ENCODE measurements at regions not wholly inside any gene's neighbourhood (a gene's known extent, or its start where the extent isn't known, plus 50 kb on each side); places are given as distances from the start of the nearest gene placed in this dataset.
"Not testable (repeated sequence)": the region's sequence is repeated elsewhere in the genome, so short reads cannot be mapped to it uniquely, and the experiment has no call there.

GRCh38 chr2:59233920-59234319, 992.8 kb upstream of the FANCL start:
- no peak overlapping the region for H3K4me3 Mint-ChIP-seq
- no peaks in the 10 kb centered on the region for H3K27me3 Mint-ChIP-seq (ENCODE audit: low read depth)
- H3K36me3 Mint-ChIP-seq (ENCODE audit: low read depth) = no peaks in the 10 kb centered on the region
- H3K4me1 Mint-ChIP-seq (ENCODE audit: low read depth) = no peaks in the 10 kb centered on the region
- H3K9me3 Mint-ChIP-seq = no peaks in the 10 kb centered on the region
- H3K27ac Mint-ChIP-seq = no peak overlapping the region

GRCh38 chr2:59233448-59233847, 992.3 kb upstream of the FANCL start:
- Mint-ChIP-seq H3K4me1 (ENCODE audit: low read depth) (no peaks in the 10 kb centered on the region), H3K9me3 (no peaks in the 10 kb centered on the region), H3K4me3 (no peak overlapping the region), H3K27me3 (ENCODE audit: low read depth) (no peaks in the 10 kb centered on the region), H3K36me3 (ENCODE audit: low read depth) (no peaks in the 10 kb centered on the region), H3K27ac (no peak overlapping the region)

- H3K9me3 Mint-ChIP-seq = no peaks in the 10 kb centered on the region
- no peak overlapping the region for H3K4me3 Mint-ChIP-seq
- no peaks in the 10 kb centered on the region for H3K36me3 Mint-ChIP-seq (ENCODE audit: low read depth)
- H3K4me1 Mint-ChIP-seq (ENCODE audit: low read depth) = no peaks in the 10 kb centered on the region
- no peaks in the 10 kb centered on the region for H3K27me3 Mint-ChIP-seq (ENCODE audit: low read depth)
- no peak overlapping the region for H3K27ac Mint-ChIP-seq
Measured at GRCh38 chr2:59232394-59233165, 991.5 kb upstream of the FANCL start.

- H3K9me3 Mint-ChIP-seq = not testable (repeated sequence)
Measured at GRCh38 chr2:59226362-59226761, 985.2 kb upstream of the FANCL start.

GRCh38 chr2:59223742-59224141, 982.6 kb upstream of the FANCL start:
- Mint-ChIP-seq H3K9me3 (no peaks in the 10 kb centered on the region), H3K27ac (no peak overlapping the region), H3K36me3 (ENCODE audit: low read depth) (no peaks in the 10 kb centered on the region), H3K27me3 (ENCODE audit: low read depth) (no peaks in the 10 kb centered on the region), H3K4me3 (no peak overlapping the region), H3K4me1 (ENCODE audit: low read depth) (no peaks in the 10 kb centered on the region)

More at GRCh38 chr2:59226362-59226761, 985.2 kb upstream of the FANCL start:
- H3K4me1 Mint-ChIP-seq (ENCODE audit: low read depth); H3K4me3 Mint-ChIP-seq; H3K27me3 Mint-ChIP-seq (ENCODE audit: low read depth); H3K36me3 Mint-ChIP-seq (ENCODE audit: low read depth); H3K27ac Mint-ChIP-seq: not testable (repeated sequence)

- H3K4me3 Mint-ChIP-seq = no peak overlapping the region
- no peaks in the 10 kb centered on the region for H3K36me3 Mint-ChIP-seq (ENCODE audit: low read depth)
- no peak overlapping the region for H3K27ac Mint-ChIP-seq
- H3K9me3 Mint-ChIP-seq = no peaks in the 10 kb centered on the region
- no peaks in the 10 kb centered on the region for H3K27me3 Mint-ChIP-seq (ENCODE audit: low read depth)
- H3K4me1 Mint-ChIP-seq (ENCODE audit: low read depth) = no peaks in the 10 kb centered on the region
Measured at GRCh38 chr2:59217360-59217759, 976.2 kb upstream of the FANCL start.

GRCh38 chr2:59206361-59206760, 965.2 kb upstream of the FANCL start:
- H3K27ac Mint-ChIP-seq = no peak overlapping the region
- no peaks in the 10 kb centered on the region for H3K4me1 Mint-ChIP-seq (ENCODE audit: low read depth)
- H3K9me3 Mint-ChIP-seq = no peaks in the 10 kb centered on the region

GRCh38 chr2:59204040-59204439, 962.9 kb upstream of the FANCL start:
- Mint-ChIP-seq H3K4me3 (no peak overlapping the region), H3K9me3 (no peaks in the 10 kb centered on the region), H3K27me3 (ENCODE audit: low read depth) (no peaks in the 10 kb centered on the region), H3K27ac (no peak overlapping the region), H3K4me1 (ENCODE audit: low read depth) (no peaks in the 10 kb centered on the region), H3K36me3 (ENCODE audit: low read depth) (no peaks in the 10 kb centered on the region)

More at GRCh38 chr2:59206361-59206760, 965.2 kb upstream of the FANCL start:
- Mint-ChIP-seq H3K4me3 (no peak overlapping the region), H3K36me3 (ENCODE audit: low read depth) (no peaks in the 10 kb centered on the region), H3K27me3 (ENCODE audit: low read depth) (no peaks in the 10 kb centered on the region)

GRCh38 chr2:59196491-59196890, 955.4 kb upstream of the FANCL start:
- no peaks in the 10 kb centered on the region for H3K4me1 Mint-ChIP-seq (ENCODE audit: low read depth)
- H3K36me3 Mint-ChIP-seq (ENCODE audit: low read depth) = no peaks in the 10 kb centered on the region
- H3K9me3 Mint-ChIP-seq = no peaks in the 10 kb centered on the region
- H3K4me3 Mint-ChIP-seq = no peak overlapping the region
- no peaks in the 10 kb centered on the region for H3K27me3 Mint-ChIP-seq (ENCODE audit: low read depth)
- no peak overlapping the region for H3K27ac Mint-ChIP-seq

- Mint-ChIP-seq H3K9me3 (no peaks in the 10 kb centered on the region), H3K4me1 (ENCODE audit: low read depth) (no peaks in the 10 kb centered on the region)
Measured at GRCh38 chr2:59195851-59196250, 954.7 kb upstream of the FANCL start.

GRCh38 chr2:59191781-59192180, 950.7 kb upstream of the FANCL start:
- Mint-ChIP-seq H3K27me3 (ENCODE audit: low read depth) (no peaks in the 10 kb centered on the region), H3K9me3 (no peaks in the 10 kb centered on the region)

More at GRCh38 chr2:59195851-59196250, 954.7 kb upstream of the FANCL start:
- no peaks in the 10 kb centered on the region for H3K36me3 Mint-ChIP-seq (ENCODE audit: low read depth)
- H3K4me3 Mint-ChIP-seq = no peak overlapping the region
- H3K27ac Mint-ChIP-seq = no peak overlapping the region
- no peaks in the 10 kb centered on the region for H3K27me3 Mint-ChIP-seq (ENCODE audit: low read depth)

GRCh38 chr2:59190518-59190917, 949.4 kb upstream of the FANCL start:
- Mint-ChIP-seq H3K27me3 (ENCODE audit: low read depth) (no peaks in the 10 kb centered on the region), H3K9me3 (no peaks in the 10 kb centered on the region), H3K27ac (no peak overlapping the region), H3K4me3 (no peak overlapping the region), H3K36me3 (ENCODE audit: low read depth) (no peaks in the 10 kb centered on the region), H3K4me1 (ENCODE audit: low read depth) (no peaks in the 10 kb centered on the region)

More at GRCh38 chr2:59191781-59192180, 950.7 kb upstream of the FANCL start:
- Mint-ChIP-seq H3K4me1 (ENCODE audit: low read depth) (no peaks in the 10 kb centered on the region), H3K36me3 (ENCODE audit: low read depth) (no peaks in the 10 kb centered on the region), H3K27ac (no peak overlapping the region), H3K4me3 (no peak overlapping the region)

GRCh38 chr2:59184276-59185020, 943.3 kb upstream of the FANCL start:
- no peaks in the 10 kb centered on the region for H3K36me3 Mint-ChIP-seq (ENCODE audit: low read depth)
- H3K9me3 Mint-ChIP-seq = no peaks in the 10 kb centered on the region
- H3K27ac Mint-ChIP-seq = peak overlapping the region; percentile 26
- H3K27me3 Mint-ChIP-seq (ENCODE audit: low read depth) = peaks cover 8% of the 10 kb centered on the region
- no peak overlapping the region for H3K4me3 Mint-ChIP-seq
- peaks cover 3% of the 10 kb centered on the region for H3K4me1 Mint-ChIP-seq (ENCODE audit: low read depth)

GRCh38 chr2:59183070-59183469, 941.9 kb upstream of the FANCL start:
- Mint-ChIP-seq H3K36me3 (ENCODE audit: low read depth) (no peaks in the 10 kb centered on the region), H3K4me3 (no peak overlapping the region), H3K4me1 (ENCODE audit: low read depth) (peaks cover 3% of the 10 kb centered on the region), H3K9me3 (no peaks in the 10 kb centered on the region), H3K27ac (no peak overlapping the region), H3K27me3 (ENCODE audit: low read depth) (peaks cover 8% of the 10 kb centered on the region)

- Mint-ChIP-seq H3K4me1 (ENCODE audit: low read depth) (peaks cover 3% of the 10 kb centered on the region), H3K9me3 (no peaks in the 10 kb centered on the region), H3K4me3 (no peak overlapping the region), H3K36me3 (ENCODE audit: low read depth) (no peaks in the 10 kb centered on the region), H3K27ac (no peak overlapping the region), H3K27me3 (ENCODE audit: low read depth) (peaks cover 8% of the 10 kb centered on the region)
Measured at GRCh38 chr2:59182249-59182648, 941.1 kb upstream of the FANCL start.

Data from T-helper 1 cell treated with Interleukin-12 subunit alpha and Interleukin-12 subunit beta and Interleukin-4 antibody, amounts not matched to agents 30 μg/mL and 1 μg/mL, for 36 hours (primary cell).